ENCODE measurements at regions not wholly inside any gene's neighbourhood (a gene's known extent, or its start where the extent isn't known, plus 50 kb on each side); places are given as distances from the start of the nearest gene placed in this dataset.

- no TSS peak for BruUV-seq (replicated peaks)
- intact Hi-C loops (cut with micrococcal nuclease; ENCODE audit: unreplicated experiment) = no loop called here
- TF ChIP-seq CTCF (IDR thresholded peaks at IDR 0.05; ENCODE audit: unreplicated experiment) = no peak
- no peaks in the 10 kb centered on the region for H3K27me3 Mint-ChIP-seq (ENCODE audit: unreplicated experiment)
- CTCF ChIA-PET = interaction anchor here (1.5 kb wide), 1 partner anchor 10 kb away, joined by 6 read pairs; no protein-coding TSS in a partner anchor
- no peak overlapping the region for H3K4me3 Mint-ChIP-seq (ENCODE audit: low read depth, unreplicated experiment)
- no peak for DNase-seq
- H3K9me3 Mint-ChIP-seq (ENCODE audit: low read depth, unreplicated experiment) = no peaks in the 10 kb centered on the region
- H3K4me1 Mint-ChIP-seq (ENCODE audit: low read depth, unreplicated experiment) = no peaks in the 10 kb centered on the region
- H3K27ac Mint-ChIP-seq (ENCODE audit: unreplicated experiment) = no peak overlapping the region
- no peaks in the 10 kb centered on the region for H3K36me3 Mint-ChIP-seq (ENCODE audit: insufficient read depth, unreplicated experiment)
Observed at GRCh38 chr5:104526866-104527265, 964.3 kb upstream of the NUDT12 start.

- H3K4me3 Mint-ChIP-seq (ENCODE audit: low read depth, unreplicated experiment) = no peak overlapping the region
- BruUV-seq (replicated peaks) = no TSS peak
- H3K36me3 Mint-ChIP-seq (ENCODE audit: insufficient read depth, unreplicated experiment) = no peaks in the 10 kb centered on the region
- H3K27ac Mint-ChIP-seq (ENCODE audit: unreplicated experiment) = no peak overlapping the region
- TF ChIP-seq CTCF (IDR thresholded peaks at IDR 0.05; ENCODE audit: unreplicated experiment) = no peak
- no peak for DNase-seq
- peaks cover 1% of the 10 kb centered on the region for H3K9me3 Mint-ChIP-seq (ENCODE audit: low read depth, unreplicated experiment)
- H3K27me3 Mint-ChIP-seq (ENCODE audit: unreplicated experiment) = no peaks in the 10 kb centered on the region
- H3K4me1 Mint-ChIP-seq (ENCODE audit: low read depth, unreplicated experiment) = no peaks in the 10 kb centered on the region
- CTCF ChIA-PET = interaction anchor here (0.6 kb wide), 1 partner anchor 1532 kb away, joined by 6 read pairs; no protein-coding TSS in a partner anchor
- intact Hi-C loops (cut with micrococcal nuclease; ENCODE audit: unreplicated experiment) = no loop called here
Observed at GRCh38 chr5:104513640-104514072, 951.1 kb upstream of the NUDT12 start.

DNA sequence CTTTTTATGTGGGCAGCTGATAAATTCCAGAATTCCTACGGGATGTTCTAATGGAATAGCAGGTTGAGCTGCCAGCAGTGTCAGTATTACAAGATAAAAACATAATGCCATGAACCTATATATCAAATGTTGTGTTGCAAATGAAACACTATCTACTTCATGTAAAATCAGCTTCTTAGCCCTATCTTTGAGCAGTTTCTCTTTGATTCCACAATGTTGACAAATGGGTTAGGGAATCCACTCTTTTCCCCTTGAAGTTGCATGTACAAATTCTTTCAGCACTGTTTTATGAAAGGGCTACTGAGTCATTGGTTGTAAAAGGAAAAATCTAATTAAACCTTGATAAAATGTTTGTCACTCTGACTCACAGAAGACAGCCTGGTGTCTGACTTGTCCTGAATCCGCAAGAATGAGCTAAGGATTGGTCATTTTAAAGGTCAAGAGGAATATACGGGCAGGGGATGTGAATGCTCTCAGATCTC is 950.6 kb upstream of the NUDT12 start:
- no peaks in the 10 kb centered on the region for H3K36me3 Mint-ChIP-seq (ENCODE audit: insufficient read depth, unreplicated experiment)
- H3K9me3 Mint-ChIP-seq (ENCODE audit: low read depth, unreplicated experiment) = peaks cover 5% of the 10 kb centered on the region
- CTCF ChIA-PET = interaction anchor here (0.6 to 1.0 kb wide), 2 partner anchors 27 to 1533 kb away, joined by 3 to 6 read pairs; no protein-coding TSS in a partner anchor
- no peaks in the 10 kb centered on the region for H3K4me1 Mint-ChIP-seq (ENCODE audit: low read depth, unreplicated experiment)
- DNase-seq = no peak
- no peak for TF ChIP-seq CTCF (IDR thresholded peaks at IDR 0.05; ENCODE audit: unreplicated experiment)
- H3K27me3 Mint-ChIP-seq (ENCODE audit: unreplicated experiment) = no peaks in the 10 kb centered on the region
- H3K27ac Mint-ChIP-seq (ENCODE audit: unreplicated experiment) = no peak overlapping the region
- intact Hi-C loops (cut with micrococcal nuclease; ENCODE audit: unreplicated experiment) = no loop called here
- BruUV-seq (replicated peaks) = no TSS peak
- no peak overlapping the region for H3K4me3 Mint-ChIP-seq (ENCODE audit: low read depth, unreplicated experiment)

GRCh38 chr5:104512063-104512825 is 949.7 kb upstream of the NUDT12 start:
- no peak for DNase-seq
- peaks cover 5% of the 10 kb centered on the region for H3K9me3 Mint-ChIP-seq (ENCODE audit: low read depth, unreplicated experiment)
- no peak for TF ChIP-seq CTCF (IDR thresholded peaks at IDR 0.05; ENCODE audit: unreplicated experiment)
- H3K4me1 Mint-ChIP-seq (ENCODE audit: low read depth, unreplicated experiment) = no peaks in the 10 kb centered on the region
- H3K27me3 Mint-ChIP-seq (ENCODE audit: unreplicated experiment) = no peaks in the 10 kb centered on the region
- intact Hi-C loops (cut with micrococcal nuclease; ENCODE audit: unreplicated experiment) = no loop called here
- no peak overlapping the region for H3K27ac Mint-ChIP-seq (ENCODE audit: unreplicated experiment)
- CTCF ChIA-PET = interaction anchor here (1.0 kb wide), 1 partner anchor 28 kb away, joined by 3 read pairs; no protein-coding TSS in a partner anchor
- no peak overlapping the region for H3K4me3 Mint-ChIP-seq (ENCODE audit: low read depth, unreplicated experiment)
- H3K36me3 Mint-ChIP-seq (ENCODE audit: insufficient read depth, unreplicated experiment) = no peaks in the 10 kb centered on the region
- BruUV-seq (replicated peaks) = no TSS peak

All from Calu3 (cell line).